GM23338 (cell line): ENCODE measurements at regions not wholly inside any gene's neighbourhood (a gene's known extent, or its start where the extent isn't known, plus 50 kb on each side); places are given as distances from the start of the nearest gene placed in this dataset.

Source experiments
- CREB1 ChIP-seq: fragments of 250-450 bp; sonication (Bioruptor Pico); IDR thresholded peaks from 2 replicates; pipeline ENCODE4 v1.5.0; 2020; ENCODE audit warnings: low read depth, mild to moderate bottlenecking, moderate library complexity
- NANOG ChIP-seq: IDR thresholded peaks from 2 replicates; pipeline ENCODE4 v1.6.1; 2016; ENCODE audit warnings: antibody characterized with exemption, borderline replicate concordance
- POLR2AphosphoS5 ChIP-seq: IDR thresholded peaks from 2 replicates; pipeline ENCODE4 v1.6.1; 2016; ENCODE audit warnings: antibody characterized with exemption, low read depth
- STAT1 ChIP-seq: IDR thresholded peaks from one replicate; pipeline ENCODE4 v1.6.1; 2016; ENCODE audit warnings: antibody characterized with exemption; ENCODE audit not compliant: unreplicated experiment
- TF ChIP-seq, protein P1 (sequence below): fragments of 250-450 bp; sonication (Bioruptor Pico); IDR thresholded peaks from 2 replicates; pipeline ENCODE4 v1.5.0; 2020; ENCODE audit warnings: mild to moderate bottlenecking, moderate library complexity
- TF ChIP-seq, protein P2 (sequence below), 2 experiments: fragments of 200-600 bp in 1 of 2; sonication (generic) in 1 of 2; conservative IDR thresholded peaks; 2 replicates each; pipeline versions ENCODE4 v1.5.1 to v1.6.1; 2016 to 2017; ENCODE audit warnings: antibody characterized with exemption in 2 of 2, low read depth in 2 of 2, mild to moderate bottlenecking in 2 of 2, moderate library complexity in 1 of 2
- TF ChIP-seq, protein P3 (sequence below): IDR thresholded peaks from 2 replicates; pipeline ENCODE4 v1.6.1; 2016; ENCODE audit warnings: antibody characterized with exemption

DNA sequence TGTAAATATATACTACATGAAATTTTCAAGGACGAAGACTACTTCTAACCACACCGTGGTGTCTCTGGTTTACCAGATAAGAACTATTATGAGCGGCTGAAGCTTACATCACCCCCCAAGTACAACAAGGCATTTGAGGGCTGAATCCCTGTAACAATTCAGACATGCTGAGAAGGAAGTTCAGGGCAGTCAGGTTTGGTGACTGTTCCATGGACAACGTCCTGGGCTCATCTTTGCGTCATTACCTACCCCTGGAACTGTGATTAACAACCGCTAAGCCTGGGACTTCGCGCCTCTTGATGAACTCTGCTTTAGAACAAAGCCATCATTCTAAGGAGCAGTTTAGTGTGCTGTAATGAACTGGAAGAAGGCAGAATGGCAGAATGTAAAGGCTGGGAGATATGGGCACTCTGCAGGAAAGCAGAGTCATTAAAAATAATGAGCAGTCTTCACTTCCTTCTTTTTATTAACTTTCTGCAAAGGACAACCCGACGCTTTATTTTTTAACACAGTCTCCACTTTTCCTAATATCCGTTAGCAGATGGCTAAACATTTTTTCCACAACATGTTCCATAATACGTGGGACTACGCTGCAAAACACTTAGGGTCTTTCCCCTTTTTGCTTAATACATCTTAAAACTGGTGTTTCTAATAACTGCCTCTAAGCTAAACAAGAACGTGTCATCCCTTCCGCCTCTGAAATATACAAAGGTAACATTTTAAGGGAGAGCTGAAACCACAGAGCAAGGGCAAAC lies 263.2 kb downstream of the ADAMTS20 start (continued):
- TF ChIP-seq, protein P1, sequence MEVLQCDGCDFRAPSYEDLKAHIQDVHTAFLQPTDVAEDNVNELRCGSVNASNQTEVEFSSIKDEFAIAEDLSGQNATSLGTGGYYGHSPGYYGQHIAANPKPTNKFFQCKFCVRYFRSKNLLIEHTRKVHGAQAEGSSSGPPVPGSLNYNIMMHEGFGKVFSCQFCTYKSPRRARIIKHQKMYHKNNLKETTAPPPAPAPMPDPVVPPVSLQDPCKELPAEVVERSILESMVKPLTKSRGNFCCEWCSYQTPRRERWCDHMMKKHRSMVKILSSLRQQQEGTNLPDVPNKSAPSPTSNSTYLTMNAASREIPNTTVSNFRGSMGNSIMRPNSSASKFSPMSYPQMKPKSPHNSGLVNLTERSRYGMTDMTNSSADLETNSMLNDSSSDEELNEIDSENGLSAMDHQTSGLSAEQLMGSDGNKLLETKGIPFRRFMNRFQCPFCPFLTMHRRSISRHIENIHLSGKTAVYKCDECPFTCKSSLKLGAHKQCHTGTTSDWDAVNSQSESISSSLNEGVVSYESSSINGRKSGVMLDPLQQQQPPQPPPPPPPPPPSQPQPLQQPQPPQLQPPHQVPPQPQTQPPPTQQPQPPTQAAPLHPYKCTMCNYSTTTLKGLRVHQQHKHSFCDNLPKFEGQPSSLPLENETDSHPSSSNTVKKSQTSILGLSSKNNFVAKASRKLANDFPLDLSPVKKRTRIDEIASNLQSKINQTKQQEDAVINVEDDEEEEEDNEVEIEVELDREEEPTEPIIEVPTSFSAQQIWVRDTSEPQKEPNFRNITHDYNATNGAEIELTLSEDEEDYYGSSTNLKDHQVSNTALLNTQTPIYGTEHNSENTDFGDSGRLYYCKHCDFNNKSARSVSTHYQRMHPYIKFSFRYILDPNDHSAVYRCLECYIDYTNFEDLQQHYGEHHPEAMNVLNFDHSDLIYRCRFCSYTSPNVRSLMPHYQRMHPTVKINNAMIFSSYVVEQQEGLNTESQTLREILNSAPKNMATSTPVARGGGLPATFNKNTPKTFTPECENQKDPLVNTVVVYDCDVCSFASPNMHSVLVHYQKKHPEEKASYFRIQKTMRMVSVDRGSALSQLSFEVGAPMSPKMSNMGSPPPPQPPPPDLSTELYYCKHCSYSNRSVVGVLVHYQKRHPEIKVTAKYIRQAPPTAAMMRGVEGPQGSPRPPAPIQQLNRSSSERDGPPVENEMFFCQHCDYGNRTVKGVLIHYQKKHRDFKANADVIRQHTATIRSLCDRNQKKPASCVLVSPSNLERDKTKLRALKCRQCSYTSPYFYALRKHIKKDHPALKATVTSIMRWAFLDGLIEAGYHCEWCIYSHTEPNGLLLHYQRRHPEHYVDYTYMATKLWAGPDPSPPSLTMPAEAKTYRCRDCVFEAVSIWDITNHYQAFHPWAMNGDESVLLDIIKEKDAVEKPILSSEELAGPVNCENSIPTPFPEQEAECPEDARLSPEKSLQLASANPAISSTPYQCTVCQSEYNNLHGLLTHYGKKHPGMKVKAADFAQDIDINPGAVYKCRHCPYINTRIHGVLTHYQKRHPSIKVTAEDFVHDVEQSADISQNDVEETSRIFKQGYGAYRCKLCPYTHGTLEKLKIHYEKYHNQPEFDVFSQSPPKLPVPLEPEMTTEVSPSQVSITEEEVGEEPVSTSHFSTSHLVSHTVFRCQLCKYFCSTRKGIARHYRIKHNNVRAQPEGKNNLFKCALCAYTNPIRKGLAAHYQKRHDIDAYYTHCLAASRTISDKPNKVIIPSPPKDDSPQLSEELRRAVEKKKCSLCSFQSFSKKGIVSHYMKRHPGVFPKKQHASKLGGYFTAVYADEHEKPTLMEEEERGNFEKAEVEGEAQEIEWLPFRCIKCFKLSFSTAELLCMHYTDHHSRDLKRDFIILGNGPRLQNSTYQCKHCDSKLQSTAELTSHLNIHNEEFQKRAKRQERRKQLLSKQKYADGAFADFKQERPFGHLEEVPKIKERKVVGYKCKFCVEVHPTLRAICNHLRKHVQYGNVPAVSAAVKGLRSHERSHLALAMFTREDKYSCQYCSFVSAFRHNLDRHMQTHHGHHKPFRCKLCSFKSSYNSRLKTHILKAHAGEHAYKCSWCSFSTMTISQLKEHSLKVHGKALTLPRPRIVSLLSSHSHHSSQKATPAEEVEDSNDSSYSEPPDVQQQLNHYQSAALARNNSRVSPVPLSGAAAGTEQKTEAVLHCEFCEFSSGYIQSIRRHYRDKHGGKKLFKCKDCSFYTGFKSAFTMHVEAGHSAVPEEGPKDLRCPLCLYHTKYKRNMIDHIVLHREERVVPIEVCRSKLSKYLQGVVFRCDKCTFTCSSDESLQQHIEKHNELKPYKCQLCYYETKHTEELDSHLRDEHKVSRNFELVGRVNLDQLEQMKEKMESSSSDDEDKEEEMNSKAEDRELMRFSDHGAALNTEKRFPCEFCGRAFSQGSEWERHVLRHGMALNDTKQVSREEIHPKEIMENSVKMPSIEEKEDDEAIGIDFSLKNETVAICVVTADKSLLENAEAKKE = no peak
- TF ChIP-seq CREB1 (CRISPR knock-in tag) (no peak), NANOG (no peak), POLR2AphosphoS5 (no peak), STAT1 (no peak)
- TF ChIP-seq, protein P2, sequence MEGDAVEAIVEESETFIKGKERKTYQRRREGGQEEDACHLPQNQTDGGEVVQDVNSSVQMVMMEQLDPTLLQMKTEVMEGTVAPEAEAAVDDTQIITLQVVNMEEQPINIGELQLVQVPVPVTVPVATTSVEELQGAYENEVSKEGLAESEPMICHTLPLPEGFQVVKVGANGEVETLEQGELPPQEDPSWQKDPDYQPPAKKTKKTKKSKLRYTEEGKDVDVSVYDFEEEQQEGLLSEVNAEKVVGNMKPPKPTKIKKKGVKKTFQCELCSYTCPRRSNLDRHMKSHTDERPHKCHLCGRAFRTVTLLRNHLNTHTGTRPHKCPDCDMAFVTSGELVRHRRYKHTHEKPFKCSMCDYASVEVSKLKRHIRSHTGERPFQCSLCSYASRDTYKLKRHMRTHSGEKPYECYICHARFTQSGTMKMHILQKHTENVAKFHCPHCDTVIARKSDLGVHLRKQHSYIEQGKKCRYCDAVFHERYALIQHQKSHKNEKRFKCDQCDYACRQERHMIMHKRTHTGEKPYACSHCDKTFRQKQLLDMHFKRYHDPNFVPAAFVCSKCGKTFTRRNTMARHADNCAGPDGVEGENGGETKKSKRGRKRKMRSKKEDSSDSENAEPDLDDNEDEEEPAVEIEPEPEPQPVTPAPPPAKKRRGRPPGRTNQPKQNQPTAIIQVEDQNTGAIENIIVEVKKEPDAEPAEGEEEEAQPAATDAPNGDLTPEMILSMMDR (conservative IDR thresholded peaks at IDR 0.05; ENCODE audit: low read depth in 2 of 2) = no peak
- TF ChIP-seq, protein P3, sequence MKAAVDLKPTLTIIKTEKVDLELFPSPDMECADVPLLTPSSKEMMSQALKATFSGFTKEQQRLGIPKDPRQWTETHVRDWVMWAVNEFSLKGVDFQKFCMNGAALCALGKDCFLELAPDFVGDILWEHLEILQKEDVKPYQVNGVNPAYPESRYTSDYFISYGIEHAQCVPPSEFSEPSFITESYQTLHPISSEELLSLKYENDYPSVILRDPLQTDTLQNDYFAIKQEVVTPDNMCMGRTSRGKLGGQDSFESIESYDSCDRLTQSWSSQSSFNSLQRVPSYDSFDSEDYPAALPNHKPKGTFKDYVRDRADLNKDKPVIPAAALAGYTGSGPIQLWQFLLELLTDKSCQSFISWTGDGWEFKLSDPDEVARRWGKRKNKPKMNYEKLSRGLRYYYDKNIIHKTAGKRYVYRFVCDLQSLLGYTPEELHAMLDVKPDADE = no peak
